Thoracic aorta (tissue), 2 donors: ENCODE measurements at regions not wholly inside any gene's neighbourhood (a gene's known extent, or its start where the extent isn't known, plus 50 kb on each side); places are given as distances from the start of the nearest gene placed in this dataset.
"Not testable (repeated sequence)": the region's sequence is repeated elsewhere in the genome, so short reads cannot be mapped to it uniquely, and the experiment has no call there.

Source experiments
- ATAC-seq: fragments of 150-250 bp; one replicate; pipeline ENCODE4 v1.8.0; 2017; ENCODE audit warnings: low read depth; ENCODE audit not compliant: insufficient number of reproducible peaks, low FRiP score
- DNase-seq: peaks from one replicate; pipeline ENCODE4 v3.0.0-alpha.2; 2020; ENCODE audit warnings: low spot score
- H3K27ac ChIP-seq, 2 donors: fragments of 200-600 bp; sonication (generic); 1 replicate in 1 of 2; 2 replicates in 1 of 2; pipeline ENCODE4 v1.5.1; 2016; ENCODE audit warnings: mild to moderate bottlenecking in 2 of 2, moderate library complexity in 2 of 2
- H3K27me3 ChIP-seq: fragments of 200-600 bp; sonication (generic); replicated peaks from 2 replicates; pipeline ENCODE4 v1.6.0; 2016; ENCODE audit warnings: mild to moderate bottlenecking; ENCODE audit not compliant: insufficient read depth
- H3K36me3 ChIP-seq: fragments of 200-600 bp; sonication (generic); one replicate; pipeline ENCODE4 v1.5.1; 2016
- H3K4me1 ChIP-seq, 2 donors: fragments of 200-600 bp; sonication (generic); 1 replicate in 1 of 2; 2 replicates in 1 of 2; pipeline versions ENCODE4 v1.5.1 to v1.6.0; 2016; ENCODE audit warnings: low read depth in 2 of 2, mild to moderate bottlenecking in 1 of 2; ENCODE audit not compliant: control insufficient read depth in 1 of 2
- H3K4me3 ChIP-seq: fragments of 200-600 bp; sonication (generic); 2 replicates; pipeline ENCODE4 v1.5.1; 2016; ENCODE audit warnings: mild to moderate bottlenecking
- H3K9me3 ChIP-seq: fragments of 200-600 bp; sonication (generic); 2 replicates; pipeline ENCODE4 v1.5.1; 2016
- TF ChIP-seq, protein P1 (sequence below): fragments of 200-600 bp; sonication (generic); IDR thresholded peaks from one replicate; pipeline ENCODE4 v1.5.1; 2019; ENCODE audit warnings: antibody characterized with exemption

DNA sequence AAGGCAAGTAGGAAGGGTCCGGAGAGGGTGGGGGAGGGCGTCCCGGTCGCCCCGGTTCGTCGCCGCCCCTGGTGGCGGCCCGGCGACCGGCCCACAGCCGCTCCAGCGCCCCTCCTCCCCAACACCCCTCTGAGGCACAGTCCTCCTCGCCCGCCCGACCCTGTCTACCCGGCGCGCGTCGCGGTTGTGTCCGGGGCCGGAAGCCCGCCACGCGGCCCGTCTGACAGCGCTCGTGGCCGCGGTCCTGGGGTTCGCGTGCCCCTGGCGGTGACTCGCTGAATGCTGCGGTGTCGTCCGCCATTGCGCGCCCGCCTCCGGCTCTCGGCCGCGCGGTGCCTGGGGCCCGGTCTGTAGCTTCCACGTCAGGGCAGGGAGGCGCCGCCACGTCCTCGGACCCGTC, 335.3 kb upstream of the DEFB115 start:
- TF ChIP-seq, protein P1, sequence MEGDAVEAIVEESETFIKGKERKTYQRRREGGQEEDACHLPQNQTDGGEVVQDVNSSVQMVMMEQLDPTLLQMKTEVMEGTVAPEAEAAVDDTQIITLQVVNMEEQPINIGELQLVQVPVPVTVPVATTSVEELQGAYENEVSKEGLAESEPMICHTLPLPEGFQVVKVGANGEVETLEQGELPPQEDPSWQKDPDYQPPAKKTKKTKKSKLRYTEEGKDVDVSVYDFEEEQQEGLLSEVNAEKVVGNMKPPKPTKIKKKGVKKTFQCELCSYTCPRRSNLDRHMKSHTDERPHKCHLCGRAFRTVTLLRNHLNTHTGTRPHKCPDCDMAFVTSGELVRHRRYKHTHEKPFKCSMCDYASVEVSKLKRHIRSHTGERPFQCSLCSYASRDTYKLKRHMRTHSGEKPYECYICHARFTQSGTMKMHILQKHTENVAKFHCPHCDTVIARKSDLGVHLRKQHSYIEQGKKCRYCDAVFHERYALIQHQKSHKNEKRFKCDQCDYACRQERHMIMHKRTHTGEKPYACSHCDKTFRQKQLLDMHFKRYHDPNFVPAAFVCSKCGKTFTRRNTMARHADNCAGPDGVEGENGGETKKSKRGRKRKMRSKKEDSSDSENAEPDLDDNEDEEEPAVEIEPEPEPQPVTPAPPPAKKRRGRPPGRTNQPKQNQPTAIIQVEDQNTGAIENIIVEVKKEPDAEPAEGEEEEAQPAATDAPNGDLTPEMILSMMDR: no peak
- no peaks in the 10 kb centered on the region for H3K4me1 ChIP-seq
- peaks cover 4% of the 10 kb centered on the region for H3K9me3 ChIP-seq
- no peak overlapping the region for H3K27ac ChIP-seq
- no peaks in the 10 kb centered on the region for H3K27me3 ChIP-seq
- H3K4me3 ChIP-seq: no peak overlapping the region
- ATAC-seq (no peak), DNase-seq (no peak)
- no peaks in the 10 kb centered on the region for H3K36me3 ChIP-seq

DNA sequence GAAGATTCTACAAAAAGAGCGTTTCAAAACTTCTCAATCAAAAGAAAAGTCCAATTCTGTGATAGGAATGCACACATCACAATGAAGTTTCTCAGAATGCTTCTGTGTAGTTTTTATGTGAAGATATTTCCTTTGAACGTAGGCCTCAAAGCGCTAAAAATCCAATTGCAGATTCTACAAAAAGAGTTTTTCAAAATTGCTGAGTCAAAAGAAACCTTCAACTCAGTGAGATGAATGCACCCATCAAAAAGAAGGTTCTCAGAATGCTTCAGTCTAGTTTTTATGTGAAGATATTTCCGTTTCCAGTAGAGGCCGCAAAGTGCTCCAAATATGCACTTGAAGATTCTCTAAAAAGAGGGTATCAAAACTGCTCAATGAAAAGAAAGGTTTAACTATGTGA, 319.7 kb upstream of the DEFB115 start:
- H3K9me3 ChIP-seq: no peaks in the 10 kb centered on the region
- H3K4me1 ChIP-seq: no peaks in the 10 kb centered on the region
- DNase-seq: no peak
- ATAC-seq: no peak
- TF ChIP-seq, protein P1: no peak
- no peak overlapping the region for H3K27ac ChIP-seq
- no peak overlapping the region for H3K4me3 ChIP-seq
- H3K27me3 ChIP-seq: no peaks in the 10 kb centered on the region
- H3K36me3 ChIP-seq: no peaks in the 10 kb centered on the region

DNA sequence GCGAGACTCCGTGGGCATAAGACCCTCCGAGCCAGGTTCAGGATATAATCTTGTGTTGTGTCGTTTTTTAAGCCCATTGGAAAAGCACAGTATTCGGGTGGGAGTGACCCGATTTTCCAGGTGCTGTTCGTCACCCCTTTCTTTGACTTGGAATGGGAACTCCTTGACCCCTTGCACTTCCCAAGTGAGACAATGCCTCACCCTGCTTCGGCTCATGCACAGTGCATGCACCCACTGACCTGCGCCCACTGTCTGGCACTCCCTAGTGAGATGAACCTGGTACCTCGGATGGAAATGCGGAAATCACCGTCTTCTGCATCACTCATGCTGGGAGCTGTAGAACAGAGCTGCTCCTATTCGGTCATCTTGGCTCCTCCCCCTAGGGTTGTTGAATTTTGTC, 307.7 kb upstream of the DEFB115 start:
- no peaks in the 10 kb centered on the region for H3K9me3 ChIP-seq
- H3K27me3 ChIP-seq: no peaks in the 10 kb centered on the region
- ATAC-seq (no peak), DNase-seq (no peak)
- TF ChIP-seq, protein P1: no peak
- no peak overlapping the region for H3K27ac ChIP-seq
- H3K4me1 ChIP-seq: no peaks in the 10 kb centered on the region
- H3K36me3 ChIP-seq: no peaks in the 10 kb centered on the region
- no peak overlapping the region for H3K4me3 ChIP-seq

DNA sequence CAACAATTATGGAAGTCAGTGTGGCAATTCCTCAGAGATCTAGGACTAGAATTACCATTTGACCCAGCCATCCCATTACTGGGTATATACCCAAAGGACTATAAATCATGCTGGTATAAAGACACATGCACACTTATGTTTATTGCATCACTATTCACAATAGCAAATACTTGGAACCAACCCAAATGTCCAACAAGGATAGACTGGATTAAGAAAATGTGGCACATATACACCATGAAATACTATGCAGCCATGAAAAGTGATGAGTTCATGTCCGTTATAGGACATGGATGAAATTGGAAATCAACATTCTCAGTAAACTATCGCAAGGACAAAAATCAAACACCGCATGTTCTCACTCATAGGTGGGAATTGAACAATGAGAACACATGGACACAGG, 306.4 kb upstream of the DEFB115 start:
- not testable (repeated sequence) for H3K9me3 ChIP-seq, H3K27ac ChIP-seq, H3K36me3 ChIP-seq, ATAC-seq, H3K27me3 ChIP-seq, H3K4me1 ChIP-seq, DNase-seq, H3K4me3 ChIP-seq

DNA sequence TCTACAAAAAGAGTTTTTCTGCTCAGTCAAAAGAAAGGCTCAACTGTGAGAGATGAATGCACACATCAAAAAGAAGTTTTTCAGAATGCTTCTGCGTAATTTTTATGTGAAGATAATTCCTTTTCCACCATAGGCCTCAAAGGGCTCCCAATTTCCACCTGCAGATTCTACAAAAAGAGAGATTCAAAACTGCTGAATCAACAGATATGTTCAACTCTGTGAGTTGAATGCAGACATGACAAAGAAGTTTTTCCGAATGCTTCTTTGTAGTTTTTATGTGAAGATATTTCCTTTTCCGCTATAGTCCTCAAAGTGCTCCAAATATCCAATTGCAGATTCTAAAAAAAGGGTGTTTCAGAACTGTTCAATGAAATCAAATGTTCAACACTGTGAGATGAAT, 300.8 kb upstream of the DEFB115 start:
- not testable (repeated sequence) for ATAC-seq, H3K36me3 ChIP-seq, H3K4me3 ChIP-seq

DNA sequence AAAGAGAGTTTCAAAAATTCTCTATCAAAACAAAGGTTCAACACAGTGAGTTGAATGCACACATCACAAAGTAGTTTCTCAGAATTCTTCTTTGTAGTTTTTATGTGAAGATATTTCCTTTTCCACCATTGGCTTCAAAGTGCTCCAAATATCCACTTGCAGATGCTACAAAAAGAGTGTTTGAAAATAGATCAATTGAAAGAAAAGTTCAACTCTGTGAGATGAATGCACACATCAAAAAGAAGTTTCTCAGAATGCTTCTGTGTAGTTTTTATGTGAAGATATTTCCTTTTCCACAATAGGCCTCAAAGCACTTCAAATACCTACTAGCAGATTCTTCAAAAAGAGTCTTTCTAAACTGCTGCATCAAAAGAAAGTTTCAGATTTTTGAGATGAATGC, 298.3 kb upstream of the DEFB115 start:
- H3K4me1 ChIP-seq, H3K9me3 ChIP-seq, ATAC-seq, H3K27ac ChIP-seq, H3K36me3 ChIP-seq, H3K27me3 ChIP-seq, DNase-seq, H3K4me3 ChIP-seq: not testable (repeated sequence)

More for the DNA sequence above, 300.8 kb upstream of the DEFB115 start:
- not testable (repeated sequence) for H3K4me1 ChIP-seq, H3K27me3 ChIP-seq, H3K9me3 ChIP-seq, H3K27ac ChIP-seq, DNase-seq

DNA sequence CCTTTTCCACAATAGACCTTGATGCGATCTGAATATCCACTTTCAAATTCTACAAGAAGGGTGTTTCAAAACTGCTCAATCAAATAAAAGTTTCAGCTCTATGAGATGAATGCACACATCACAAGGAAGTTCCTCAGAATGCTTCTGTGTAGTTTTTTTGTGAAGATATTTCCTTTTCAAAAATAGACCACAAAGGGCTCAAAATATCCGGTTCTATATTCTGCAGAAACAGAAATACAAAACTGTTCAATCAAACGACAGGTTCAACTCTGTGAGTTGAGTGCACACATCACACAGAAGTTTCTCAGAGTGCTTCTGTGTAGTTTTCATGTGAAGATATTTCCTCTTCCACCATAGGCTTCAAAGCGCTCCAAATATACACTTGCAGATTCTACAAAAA, 293.9 kb upstream of the DEFB115 start:
- H3K4me1 ChIP-seq: no peaks in the 10 kb centered on the region
- H3K27me3 ChIP-seq: no peaks in the 10 kb centered on the region
- H3K27ac ChIP-seq: no peak overlapping the region
- H3K36me3 ChIP-seq: no peaks in the 10 kb centered on the region
- no peaks in the 10 kb centered on the region for H3K9me3 ChIP-seq
- ATAC-seq (no peak), DNase-seq (no peak)
- no peak overlapping the region for H3K4me3 ChIP-seq
- TF ChIP-seq, protein P1: no peak

DNA sequence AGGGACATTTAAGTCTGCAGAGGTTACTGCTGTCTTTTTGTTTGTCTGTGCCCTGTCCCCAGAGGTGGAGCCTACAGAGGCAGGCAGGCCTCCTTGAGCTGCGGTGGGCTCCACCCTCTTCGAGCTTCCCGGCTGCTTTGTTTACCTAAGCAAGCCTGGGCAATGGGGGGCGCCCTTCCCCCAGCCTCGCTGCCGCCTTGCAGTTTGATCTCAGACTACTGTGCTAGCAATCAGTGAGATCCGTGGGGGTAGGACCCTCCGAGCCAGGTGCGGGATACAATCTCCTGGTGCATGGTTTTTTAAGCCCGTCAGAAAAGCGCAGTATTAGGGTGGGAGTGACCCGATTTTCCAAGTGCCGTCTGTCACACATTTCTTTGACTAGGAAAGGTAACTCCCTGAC, 281.6 kb upstream of the DEFB115 start:
- not testable (repeated sequence) for H3K9me3 ChIP-seq, H3K36me3 ChIP-seq, DNase-seq, ATAC-seq, H3K4me1 ChIP-seq, H3K27me3 ChIP-seq, H3K4me3 ChIP-seq, H3K27ac ChIP-seq
